ENCODE measurements at regions not wholly inside any gene's neighbourhood (a gene's known extent, or its start where the extent isn't known, plus 50 kb on each side); places are given as distances from the start of the nearest gene placed in this dataset.

GRCh38 chr1:60222360-60223115, 149.0 kb upstream of the C1orf87 start:
- Mint-ChIP-seq H3K4me1 (0 out of 2 replicates have a peak, but pooled peaks cover 4% of the 10 kb centered on the region), H3K4me3 (no peak overlapping the region), H3K9me3 (peaks cover 3% of the 10 kb centered on the region; the same call in 1 of the 2 replicates), H3K27me3 (ENCODE audit: low read depth) (no peaks in the 10 kb centered on the region), H3K27ac (no peak overlapping the region), H3K36me3 (no peaks in the 10 kb centered on the region)
- POLR2A ChIA-PET: no interaction called here
- no peak for DNase-seq (ENCODE audit: low spot score)
- no peak for ATAC-seq
- CTCF ChIA-PET: no interaction called here
- TF ChIP-seq ZNF281 (CRISPR knock-in tag; IDR thresholded peaks at IDR 0.05): no peak
- TF ChIP-seq STAT6 (CRISPR knock-in tag; conservative IDR thresholded peaks at IDR 0.05; ENCODE audit: low read depth): no peak
- TF ChIP-seq FOXJ3 (CRISPR knock-in tag; IDR thresholded peaks at IDR 0.05; ENCODE audit: borderline replicate concordance): no peak
- TF ChIP-seq MXD4 (CRISPR knock-in tag; IDR thresholded peaks at IDR 0.05; ENCODE audit: borderline replicate concordance): no peak

- Mint-ChIP-seq H3K27me3 (ENCODE audit: low read depth) (no peaks in the 10 kb centered on the region), H3K36me3 (no peaks in the 10 kb centered on the region), H3K4me3 (no peak overlapping the region), H3K4me1 (no peaks in the 10 kb centered on the region), H3K9me3 (peaks cover 8% of the 10 kb centered on the region), H3K27ac (no peak overlapping the region)
- ATAC-seq: no peak
- TF ChIP-seq SOX15 (CRISPR knock-in tag; IDR thresholded peaks at IDR 0.05): no peak
- POLR2A ChIA-PET: no interaction called here
- DNase-seq (ENCODE audit: low spot score): no peak
- CTCF ChIA-PET: no interaction called here
Measured at GRCh38 chr1:60213253-60213652, 139.7 kb upstream of the C1orf87 start.

GRCh38 chr1:60196026-60196425, 122.5 kb upstream of the C1orf87 start:
- DNase-seq (ENCODE audit: low spot score): no peak
- H3K27ac Mint-ChIP-seq: no peak overlapping the region
- ChIA-PET CTCF (no interaction called here), POLR2A (no interaction called here)
- no peaks in the 10 kb centered on the region for H3K4me1 Mint-ChIP-seq
- H3K27me3 Mint-ChIP-seq (ENCODE audit: low read depth): no peaks in the 10 kb centered on the region
- no peak for ATAC-seq
- no peak overlapping the region for H3K4me3 Mint-ChIP-seq
- H3K9me3 Mint-ChIP-seq: peaks cover 7% of the 10 kb centered on the region
- TF ChIP-seq NFYB (CRISPR knock-in tag; conservative IDR thresholded peaks at IDR 0.05; ENCODE audit: low read depth) (no peak), ZNF121 (CRISPR knock-in tag; IDR thresholded peaks at IDR 0.05) (no peak), TEAD4 (CRISPR knock-in tag; IDR thresholded peaks at IDR 0.05) (no peak), GTF2I (CRISPR knock-in tag; conservative IDR thresholded peaks at IDR 0.05) (no peak), ZSCAN18 (CRISPR knock-in tag; IDR thresholded peaks at IDR 0.05) (no peak)
- H3K36me3 Mint-ChIP-seq: no peaks in the 10 kb centered on the region

GRCh38 chr1:60185684-60186083, 112.1 kb upstream of the C1orf87 start:
- Mint-ChIP-seq H3K4me3 (no peak overlapping the region), H3K9me3 (peaks cover 63% of the 10 kb centered on the region), H3K4me1 (no peaks in the 10 kb centered on the region), H3K27ac (no peak overlapping the region), H3K27me3 (ENCODE audit: low read depth) (no peaks in the 10 kb centered on the region; the same call in none of the 2 replicates), H3K36me3 (peaks cover 43% of the 10 kb centered on the region)
- ATAC-seq: no peak
- ChIA-PET CTCF (no interaction called here), POLR2A (no interaction called here)
- no peak for DNase-seq (ENCODE audit: low spot score)
- TF ChIP-seq ZNF532 (CRISPR knock-in tag; IDR thresholded peaks at IDR 0.05; ENCODE audit: borderline replicate concordance): no peak
- no peak for TF ChIP-seq HMGA2 (CRISPR knock-in tag; IDR thresholded peaks at IDR 0.05)
- TF ChIP-seq ATF3 (CRISPR knock-in tag; conservative IDR thresholded peaks at IDR 0.05): no peak
- TF ChIP-seq CTCF (IDR thresholded peaks at IDR 0.05): no peak
